GM18861 (cell line): ENCODE measurements at regions not wholly inside any gene's neighbourhood (a gene's known extent, or its start where the extent isn't known, plus 50 kb on each side); places are given as distances from the start of the nearest gene placed in this dataset.

Experiments
- ATAC-seq: cut with Tn5 transposase; IDR thresholded peaks from one replicate; pipeline ENCODE4 v1.9.1; 2021; ENCODE audit not compliant: unreplicated experiment

GRCh38 chr18:40415176-40415791, 1539.8 kb upstream of the PIK3C3 start:
- no peak for ATAC-seq

GRCh38 chr18:40414155-40414754, 1540.8 kb upstream of the PIK3C3 start:
- ATAC-seq = no peak

- ATAC-seq = no peak
These were observed 1541.9 kb upstream of the PIK3C3 start for GRCh38 chr18:40413160-40413559.

GRCh38 chr18:40412410-40412809, 1542.6 kb upstream of the PIK3C3 start:
- no peak for ATAC-seq

- ATAC-seq = no peak
These were observed 1547.1 kb upstream of the PIK3C3 start for GRCh38 chr18:40407909-40408308.

GRCh38 chr18:40404284-40404683, 1550.8 kb upstream of the PIK3C3 start:
- no peak for ATAC-seq

- no peak for ATAC-seq
These were observed 1553.0 kb upstream of the PIK3C3 start for GRCh38 chr18:40402052-40402451.

GRCh38 chr18:40388121-40388520, 1566.9 kb upstream of the PIK3C3 start:
- no peak for ATAC-seq

GRCh38 chr18:40387130-40387787, 1567.8 kb upstream of the PIK3C3 start:
- no peak for ATAC-seq

GRCh38 chr18:40382197-40382596, 1572.8 kb upstream of the PIK3C3 start:
- no peak for ATAC-seq

GRCh38 chr18:40380686-40381439, 1574.2 kb upstream of the PIK3C3 start:
- ATAC-seq = no peak

- no peak for ATAC-seq
These were observed 1579.2 kb upstream of the PIK3C3 start for GRCh38 chr18:40375837-40376236.

GRCh38 chr18:40371673-40372072, 1583.4 kb upstream of the PIK3C3 start:
- ATAC-seq = no peak

- no peak for ATAC-seq
These were observed 1587.5 kb upstream of the PIK3C3 start for GRCh38 chr18:40367576-40367975.

GRCh38 chr18:40366521-40366920, 1588.5 kb upstream of the PIK3C3 start:
- no peak for ATAC-seq

- ATAC-seq = no peak
These were observed 1589.5 kb upstream of the PIK3C3 start for GRCh38 chr18:40365526-40365925.

- no peak for ATAC-seq
These were observed 1594.5 kb upstream of the PIK3C3 start for GRCh38 chr18:40360558-40360957.

GRCh38 chr18:40357536-40357935, 1597.5 kb upstream of the PIK3C3 start:
- ATAC-seq = no peak

- no peak for ATAC-seq
These were observed 1598.9 kb upstream of the PIK3C3 start for GRCh38 chr18:40356168-40356567.

- ATAC-seq = no peak
These were observed 1599.3 kb upstream of the PIK3C3 start for GRCh38 chr18:40355726-40356125.

GRCh38 chr18:40348196-40348595, 1606.8 kb upstream of the PIK3C3 start:
- ATAC-seq = no peak

- no peak for ATAC-seq
These were observed 1607.8 kb upstream of the PIK3C3 start for GRCh38 chr18:40347261-40347660.
